ENCODE measurements at regions not wholly inside any gene's neighbourhood (a gene's known extent, or its start where the extent isn't known, plus 50 kb on each side); places are given as distances from the start of the nearest gene placed in this dataset.

GRCh38 chr1:56137090-56137489 lies 442.3 kb downstream of the PLPP3 start:
- TF ChIP-seq CTCF (conservative IDR thresholded peaks at IDR 0.05; ENCODE audit: low read length): no peak
- TF ChIP-seq EZH2phosphoT487 (IDR thresholded peaks at IDR 0.05; ENCODE audit: borderline replicate concordance): no peak

All from Loucy (cell line).